GM12878 (cell line): ENCODE measurements at regions not wholly inside any gene's neighbourhood (a gene's known extent, or its start where the extent isn't known, plus 50 kb on each side); places are given as distances from the start of the nearest gene placed in this dataset.
A peak's percentile ranks its signal among the peaks of the same experiment; 100 is the strongest.
"Not testable (repeated sequence)": the region's sequence is repeated elsewhere in the genome, so short reads cannot be mapped to it uniquely, and the experiment has no call there.

ENCODE experiments used
- ATAC-seq: fragments of 200-7000 bp; cut with Tn5 transposase; 3 replicates; pipeline ENCODE4 v1.9.1; 2020; ENCODE audit warnings: mild to moderate bottlenecking, moderate library complexity
- BruUV-seq: library from RNA; stranded (reverse); fragments of 400-500 nt; replicated peaks from 2 replicates; lab custom pipeline; 2021; lab: Mats Ljungman, UMichigan
- CTCF ChIA-PET: fragments of 300-600 bp; sonication (Branson Sonifier 250); formaldehyde crosslinking; extraction: SDS; loops from one replicate; lab custom pipeline; 2021; ENCODE audit warnings: inconsistent platforms; lab: Yijun Ruan, JAX
- POLR2A ChIA-PET: fragments of 350-600 bp; formaldehyde crosslinking; extraction: SDS; loops from one replicate; lab custom pipeline; 2021; ENCODE audit warnings: inconsistent platforms; lab: Charles Lee
- RAD21 ChIA-PET: fragments of 300-600 bp; sonication (Branson Sonifier 250); formaldehyde crosslinking; loops from one replicate; lab custom pipeline; 2023; ENCODE audit warnings: antibody characterized with exemption; ENCODE audit not compliant: unreplicated experiment; lab: Charles Lee
- SMC1A ChIA-PET: fragments of 300-600 bp; sonication (Branson Sonifier 250); formaldehyde crosslinking; loops from one replicate; lab custom pipeline; 2023; ENCODE audit not compliant: unreplicated experiment, uncharacterized antibody; lab: Charles Lee
- DNase-seq: peaks from one replicate; pipeline ENCODE4 v3.0.0-alpha.2; 2011; ENCODE audit warnings: low read depth, low spot score
- FAIRE-seq: peaks from 3 replicates; lab custom pipeline; 2011; peaks lifted over from hg19 to GRCh38; lab: Jason Lieb, UNC
- H2AFZ ChIP-seq: 2 replicates; pipeline ENCODE4 v1.6.0; 2011; ENCODE audit warnings: low read depth, low read length, control low read depth; ENCODE audit not compliant: control insufficient read depth
- H3K27ac ChIP-seq: 2 replicates; pipeline ENCODE4 v1.5.1; 2011; ENCODE audit warnings: control low read depth; ENCODE audit not compliant: control insufficient read depth, insufficient read depth
- H3K27me3 ChIP-seq, 2 experiments: replicated peaks in 1 of 2; 2 replicates each; pipeline versions ENCODE4 v1.6.0 to v1.6.1; 2011; ENCODE audit warnings: low read length in 1 of 2; ENCODE audit not compliant: control insufficient read depth in 2 of 2, insufficient read depth in 2 of 2
- H3K36me3 ChIP-seq, 2 experiments: 2 replicates each; pipeline ENCODE4 v1.5.1; 2011; ENCODE audit warnings: low read length in 1 of 2; ENCODE audit not compliant: control insufficient read depth in 2 of 2, insufficient read depth in 2 of 2
- H3K4me1 ChIP-seq: 2 replicates; pipeline ENCODE4 v1.6.1; 2011; ENCODE audit warnings: mild to moderate bottlenecking, low read length, moderate library complexity, mixed read lengths; ENCODE audit not compliant: control insufficient read depth, insufficient read depth
- H3K4me2 ChIP-seq: 2 replicates; pipeline ENCODE4 v1.6.0; 2011; ENCODE audit warnings: control low read depth; ENCODE audit not compliant: control insufficient read depth, insufficient read depth
- H3K4me3 ChIP-seq: fragments of 200-600 bp; sonication (generic); 2 replicates; pipeline ENCODE4 v1.5.1; 2016
- H3K79me2 ChIP-seq: 2 replicates; pipeline ENCODE4 v1.6.0; 2011; ENCODE audit warnings: low read length; ENCODE audit not compliant: control insufficient read depth, insufficient read depth
- H3K9ac ChIP-seq: 2 replicates; pipeline ENCODE4 v1.8.0; 2011; ENCODE audit warnings: low read length, control low read depth, mixed read lengths; ENCODE audit not compliant: control insufficient read depth, insufficient read depth
- H3K9me3 ChIP-seq: replicated peaks from 3 replicates; pipeline ENCODE4 v1.5.1; 2011; ENCODE audit warnings: mild to moderate bottlenecking, low read length; ENCODE audit not compliant: control insufficient read depth, insufficient read depth
- H4K20me1 ChIP-seq: 2 replicates; pipeline ENCODE4 v1.6.0; 2011; ENCODE audit not compliant: control insufficient read depth, insufficient read depth
- RUNX3 ChIP-seq: IDR thresholded peaks from 2 replicates; pipeline ENCODE4 v1.6.1; 2012; ENCODE audit warnings: low read length, inconsistent platforms
- SP1 ChIP-seq: IDR thresholded peaks from one replicate; pipeline ENCODE4 v1.6.1; 2011; ENCODE audit warnings: low read depth, low read length
- STAT1 ChIP-seq: fragments of 450-650 bp; conservative IDR thresholded peaks from 2 replicates; pipeline ENCODE4 v1.6.1; 2014; ENCODE audit warnings: antibody characterized with exemption, mild to moderate bottlenecking
- YY1 ChIP-seq: IDR thresholded peaks from 2 replicates; pipeline ENCODE4 v1.6.1; 2011; ENCODE audit warnings: low read depth, mild to moderate bottlenecking, low read length
- WGBS: methylation state at CpG from one replicate; pipeline ENCODE4 v1.1.6; 2016; ENCODE audit warnings: low lambda C conversion rate; ENCODE audit not compliant: insufficient replicate concordance, insufficient coverage; ENCODE audit errors: missing lambda C conversion rate; 5-methylcytosine and 5-hydroxymethylcytosine counted together
- in situ Hi-C: fragments of 300-500 bp; cut with MboI; formaldehyde crosslinking; loops from 9 replicates; pipeline ENCODE4 v1.14.3; 2018; ENCODE audit warnings: mixed read lengths
- intact Hi-C: fragments of 100-400 bp; cut with micrococcal nuclease; formaldehyde crosslinking; loops from one replicate; pipeline ENCODE4 v1.14.2; 2022; ENCODE audit not compliant: unreplicated experiment

- no peak for TF ChIP-seq SP1
- 0 out of 2 replicates have a peak, but pooled peaks have one; percentile 31 for TF ChIP-seq YY1
- no peak for TF ChIP-seq STAT1
- peak; percentile 60; the same call in 1 of the 2 replicates for TF ChIP-seq RUNX3
Observed at GRCh38 chr1:235050911-235051360, 77.7 kb downstream of the TOMM20 start (continued).

GRCh38 chr1:235049716-235050378 lies 78.8 kb downstream of the TOMM20 start:
- H4K20me1 ChIP-seq, H3K4me3 ChIP-seq, DNase-seq, H3K36me3 ChIP-seq, H2AFZ ChIP-seq, H3K9ac ChIP-seq, ATAC-seq, BruUV-seq, H3K9me3 ChIP-seq, H3K4me2 ChIP-seq, H3K27me3 ChIP-seq, H3K79me2 ChIP-seq, in situ Hi-C loops, FAIRE-seq: not testable (repeated sequence)
- SMC1A ChIA-PET = interaction anchor here (0.9 to 10.3 kb wide), 15 partner anchors 8 to 69 kb away, joined by 3 to 90 read pairs (median 5); no protein-coding TSS in a partner anchor
- intact Hi-C loops = loop anchor here (2.0 kb wide), 1 partner anchor 71 kb away; no protein-coding TSS in a partner anchor
- POLR2A ChIA-PET = interaction anchor here (0.5 to 3.2 kb wide), 13 partner anchors 11 to 549 kb away, joined by 3 to 17 read pairs (median 3); no protein-coding TSS in a partner anchor
- peak overlapping the region; percentile 52 for H3K27ac ChIP-seq
- peaks cover 57% of the 10 kb centered on the region for H3K4me1 ChIP-seq
- TF ChIP-seq RUNX3 = peak; percentile 48; the same call in 1 of the 2 replicates
- CTCF ChIA-PET = interaction anchor here (0.6 to 2.8 kb wide), 5 partner anchors 24 to 44 kb away, joined by 3 to 13 read pairs (median 4); no protein-coding TSS in a partner anchor
- RAD21 ChIA-PET = interaction anchor here (0.5 to 5.5 kb wide), 8 partner anchors 24 to 71 kb away, joined by 4 to 49 read pairs (median 5); no protein-coding TSS in a partner anchor
- WGBS = 94% methylated on average over 20 of the region's 21 CpGs
